NB4 (cell line): ENCODE measurements at regions not wholly inside any gene's neighbourhood (a gene's known extent, or its start where the extent isn't known, plus 50 kb on each side); places are given as distances from the start of the nearest gene placed in this dataset.

Source experiments
- CTCF ChIP-seq: IDR thresholded peaks from one replicate; pipeline ENCODE4 v1.5.1; 2012; ENCODE audit warnings: low read depth, low read length
- MYC ChIP-seq: IDR thresholded peaks from 2 replicates; pipeline ENCODE4 v1.6.1; 2011; ENCODE audit warnings: low read depth, low read length
- POLR2A ChIP-seq: IDR thresholded peaks from 2 replicates; pipeline ENCODE4 v1.6.1; 2011; ENCODE audit warnings: mild to moderate bottlenecking; ENCODE audit not compliant: insufficient read length; ENCODE audit errors: extremely low read depth
- TF ChIP-seq, protein P1 (sequence below): IDR thresholded peaks from 2 replicates; pipeline ENCODE4 v1.6.1; 2011; ENCODE audit warnings: low read depth, low read length

GRCh38 chr4:106565727-106566126, 197.1 kb upstream of the GIMD1 start:
- TF ChIP-seq CTCF: no peak
- no peak for TF ChIP-seq MYC
- no peak for TF ChIP-seq POLR2A
- TF ChIP-seq, protein P1, sequence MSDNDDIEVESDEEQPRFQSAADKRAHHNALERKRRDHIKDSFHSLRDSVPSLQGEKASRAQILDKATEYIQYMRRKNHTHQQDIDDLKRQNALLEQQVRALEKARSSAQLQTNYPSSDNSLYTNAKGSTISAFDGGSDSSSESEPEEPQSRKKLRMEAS: no peak
